Activated CD4-positive, alpha-beta T cell treated with anti-CD3 and anti-CD28 coated beads for 36 hours (primary cell): ENCODE measurements at regions not wholly inside any gene's neighbourhood (a gene's known extent, or its start where the extent isn't known, plus 50 kb on each side); places are given as distances from the start of the nearest gene placed in this dataset.

ENCODE experiments used
- ATAC-seq: fragments of 200-7000 bp; cut with Tn5 transposase; one replicate; pipeline ENCODE4 v1.10.0; 2021; ENCODE audit warnings: mild to moderate bottlenecking, moderate library complexity
- CTCF ChIA-PET: fragments of 350-600 bp; sonication (Branson Sonifier 250); formaldehyde crosslinking; loops from one replicate; lab custom pipeline; 2021; ENCODE audit warnings: antibody characterized with exemption; lab: Charles Lee
- POLR2A ChIA-PET: fragments of 350-600 bp; sonication (Branson Sonifier 250); formaldehyde crosslinking; loops from one replicate; lab custom pipeline; 2021; ENCODE audit warnings: antibody characterized with exemption, inconsistent platforms; lab: Charles Lee
- DNase-seq: peaks from one replicate; pipeline ENCODE4 v3.0.0-alpha.2; 2020
- H3K27ac Mint-ChIP-seq: one replicate; pipeline ENCODE4 v1.8.0; 2021; ENCODE audit warnings: mixed read lengths
- H3K27me3 Mint-ChIP-seq: one replicate; pipeline ENCODE4 v1.8.0; 2021; ENCODE audit warnings: mixed read lengths
- H3K36me3 Mint-ChIP-seq: one replicate; pipeline ENCODE4 v1.8.0; 2021; ENCODE audit warnings: low read depth, mixed read lengths
- H3K4me1 Mint-ChIP-seq: one replicate; pipeline ENCODE4 v1.8.0; 2021; ENCODE audit warnings: mixed read lengths
- H3K4me3 Mint-ChIP-seq: one replicate; pipeline ENCODE4 v1.8.0; 2021; ENCODE audit warnings: mild to moderate bottlenecking, moderate library complexity, mixed read lengths
- H3K9me3 Mint-ChIP-seq: one replicate; pipeline ENCODE4 v1.8.0; 2021; ENCODE audit warnings: low read depth, mixed read lengths
- intact Hi-C, 2 experiments: fragments of 100-400 bp; cut with DNase I in 1 of 2; cut with micrococcal nuclease in 1 of 2; formaldehyde crosslinking; loops; one replicate each; pipeline versions ENCODE4 v1.14.2 to v1.15.1; 2022 to 2024; cut with DNase I, micrococcal nuclease

DNA sequence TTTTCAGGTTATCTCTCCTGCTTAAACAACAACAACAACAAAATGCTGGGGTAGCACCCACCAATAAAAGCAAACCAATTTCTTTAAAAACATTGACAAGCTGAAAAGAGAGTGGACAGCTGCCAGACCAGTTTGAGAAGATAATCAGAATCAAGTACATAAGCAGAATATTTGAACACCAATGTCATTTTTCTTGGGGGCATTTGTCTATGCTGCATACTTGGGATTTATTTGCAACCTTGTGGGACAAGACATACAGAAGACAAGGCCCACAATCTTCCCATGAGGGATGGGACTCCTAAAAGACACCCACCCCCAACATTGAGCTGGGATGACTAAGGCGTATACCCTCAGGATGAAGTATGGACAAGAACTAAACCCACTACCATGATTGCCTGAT is 62.2 kb upstream of the NXPH2 start:
- Mint-ChIP-seq H3K36me3 (no peaks in the 10 kb centered on the region), H3K9me3 (no peaks in the 10 kb centered on the region), H3K4me3 (no peak overlapping the region), H3K27ac (no peak overlapping the region), H3K4me1 (no peaks in the 10 kb centered on the region), H3K27me3 (peaks cover 2% of the 10 kb centered on the region)
- intact Hi-C loops, result no loop called here
- ATAC-seq (no peak), DNase-seq (no peak)
- CTCF ChIA-PET, result interaction anchor here (1.4 kb wide), 1 partner anchor 16 kb away, joined by 8 read pairs; no protein-coding TSS in a partner anchor
- POLR2A ChIA-PET, result no interaction called here

- H3K4me3 Mint-ChIP-seq, result no peak overlapping the region
- ChIA-PET POLR2A (no interaction called here), CTCF (no interaction called here)
- no peaks in the 10 kb centered on the region for H3K9me3 Mint-ChIP-seq
- H3K27me3 Mint-ChIP-seq, result peaks cover 4% of the 10 kb centered on the region
- no peaks in the 10 kb centered on the region for H3K36me3 Mint-ChIP-seq
- no peaks in the 10 kb centered on the region for H3K4me1 Mint-ChIP-seq
- DNase-seq, result no peak
- ATAC-seq, result no peak
- intact Hi-C loops, result no loop called here
- H3K27ac Mint-ChIP-seq, result no peak overlapping the region
Observed at GRCh38 chr2:138841459-138841858, 61.3 kb upstream of the NXPH2 start.

GRCh38 chr2:138838851-138839620 is 58.8 kb upstream of the NXPH2 start:
- Mint-ChIP-seq H3K4me1 (no peaks in the 10 kb centered on the region), H3K27ac (no peak overlapping the region), H3K36me3 (no peaks in the 10 kb centered on the region), H3K4me3 (no peak overlapping the region), H3K27me3 (peaks cover 4% of the 10 kb centered on the region), H3K9me3 (no peaks in the 10 kb centered on the region)
- intact Hi-C loops, result no loop called here
- ChIA-PET POLR2A (no interaction called here), CTCF (no interaction called here)
- DNase-seq, result no peak
- ATAC-seq, result no peak

DNA sequence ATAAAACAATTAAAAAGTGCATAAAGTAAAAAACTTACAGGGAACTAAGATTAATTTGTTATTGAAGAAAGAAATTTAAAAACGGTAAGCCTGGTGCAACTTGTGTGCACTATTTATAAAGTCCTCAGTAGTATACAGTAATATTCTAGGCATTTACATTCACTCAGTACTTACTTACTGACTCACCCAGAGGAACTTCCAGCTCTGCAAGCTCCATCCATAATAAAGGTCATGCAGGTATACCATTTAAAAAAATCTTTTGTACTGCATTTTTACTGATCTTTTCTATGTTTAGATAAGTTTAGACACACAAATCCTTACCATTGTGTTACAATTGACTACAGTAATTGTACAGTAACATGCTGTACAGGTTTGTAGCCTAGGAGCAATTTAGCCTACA is 51.5 kb upstream of the NXPH2 start:
- POLR2A ChIA-PET, result no interaction called here
- no peaks in the 10 kb centered on the region for H3K4me1 Mint-ChIP-seq

GRCh38 chr2:138831154-138831553 is 51.0 kb upstream of the NXPH2 start:
- Mint-ChIP-seq H3K4me3 (no peak overlapping the region), H3K27ac (no peak overlapping the region), H3K36me3 (no peaks in the 10 kb centered on the region), H3K9me3 (no peaks in the 10 kb centered on the region), H3K27me3 (peaks cover 4% of the 10 kb centered on the region), H3K4me1 (no peaks in the 10 kb centered on the region)
- ChIA-PET POLR2A (no interaction called here), CTCF (interaction anchor here (0.6 kb wide), 1 partner anchor 866 kb away, joined by 3 read pairs; no protein-coding TSS in a partner anchor)
- ATAC-seq (no peak), DNase-seq (no peak)
- intact Hi-C loops, result no loop called here

More for the DNA sequence above, 51.5 kb upstream of the NXPH2 start:
- ATAC-seq (no peak), DNase-seq (no peak)
- Mint-ChIP-seq H3K4me3 (no peak overlapping the region), H3K27me3 (peaks cover 6% of the 10 kb centered on the region), H3K27ac (no peak overlapping the region), H3K9me3 (no peaks in the 10 kb centered on the region), H3K36me3 (no peaks in the 10 kb centered on the region)
- intact Hi-C loops, result no loop called here
- CTCF ChIA-PET, result interaction anchor here (1.0 to 1.5 kb wide), 2 partner anchors 13 to 993 kb away, joined by 3 read pairs; no protein-coding TSS in a partner anchor

DNA sequence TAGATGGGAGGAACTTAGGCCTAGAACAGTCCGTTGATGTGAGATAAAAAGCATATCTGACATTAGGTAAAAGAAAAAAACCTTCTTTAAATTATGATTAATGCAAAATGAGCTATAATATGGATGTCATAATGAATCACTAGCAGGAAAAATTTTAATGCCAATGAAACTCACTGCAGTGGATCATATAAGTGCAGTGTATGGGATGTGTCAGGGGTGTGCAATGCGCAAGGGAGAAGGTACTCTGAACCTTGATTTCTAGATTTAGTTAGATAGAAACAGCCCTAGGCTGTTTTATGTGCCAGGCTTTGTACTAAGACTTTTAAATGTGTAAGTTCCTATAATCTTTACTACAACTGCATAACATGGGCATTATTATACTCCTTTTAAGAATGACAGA is 50.4 kb upstream of the NXPH2 start:
- CTCF ChIA-PET, result interaction anchor here (0.6 kb wide), 1 partner anchor 865 kb away, joined by 3 read pairs; no protein-coding TSS in a partner anchor
- no peak overlapping the region for H3K27ac Mint-ChIP-seq
- no peak overlapping the region for H3K4me3 Mint-ChIP-seq
- ATAC-seq, result no peak
- peaks cover 4% of the 10 kb centered on the region for H3K27me3 Mint-ChIP-seq
- no peaks in the 10 kb centered on the region for H3K36me3 Mint-ChIP-seq
- no peaks in the 10 kb centered on the region for H3K4me1 Mint-ChIP-seq
- no peaks in the 10 kb centered on the region for H3K9me3 Mint-ChIP-seq
- no peak for DNase-seq
- POLR2A ChIA-PET, result no interaction called here
- intact Hi-C loops, result no loop called here
